ENCODE measurements at regions not wholly inside any gene's neighbourhood (a gene's known extent, or its start where the extent isn't known, plus 50 kb on each side); places are given as distances from the start of the nearest gene placed in this dataset.

- no peaks in the 10 kb centered on the region for H3K9me3 ChIP-seq (ENCODE audit: severe bottlenecking)
- DNase-seq (ENCODE audit: low spot score) (no peak), ATAC-seq (ENCODE audit: low read depth) (no peak)
- H3K27me3 ChIP-seq (ENCODE audit: insufficient read depth, poor library complexity, severe bottlenecking), result no peaks in the 10 kb centered on the region
- H3K4me1 ChIP-seq (ENCODE audit: insufficient read depth, poor library complexity, severe bottlenecking), result no peaks in the 10 kb centered on the region
- TF ChIP-seq, protein P1, sequence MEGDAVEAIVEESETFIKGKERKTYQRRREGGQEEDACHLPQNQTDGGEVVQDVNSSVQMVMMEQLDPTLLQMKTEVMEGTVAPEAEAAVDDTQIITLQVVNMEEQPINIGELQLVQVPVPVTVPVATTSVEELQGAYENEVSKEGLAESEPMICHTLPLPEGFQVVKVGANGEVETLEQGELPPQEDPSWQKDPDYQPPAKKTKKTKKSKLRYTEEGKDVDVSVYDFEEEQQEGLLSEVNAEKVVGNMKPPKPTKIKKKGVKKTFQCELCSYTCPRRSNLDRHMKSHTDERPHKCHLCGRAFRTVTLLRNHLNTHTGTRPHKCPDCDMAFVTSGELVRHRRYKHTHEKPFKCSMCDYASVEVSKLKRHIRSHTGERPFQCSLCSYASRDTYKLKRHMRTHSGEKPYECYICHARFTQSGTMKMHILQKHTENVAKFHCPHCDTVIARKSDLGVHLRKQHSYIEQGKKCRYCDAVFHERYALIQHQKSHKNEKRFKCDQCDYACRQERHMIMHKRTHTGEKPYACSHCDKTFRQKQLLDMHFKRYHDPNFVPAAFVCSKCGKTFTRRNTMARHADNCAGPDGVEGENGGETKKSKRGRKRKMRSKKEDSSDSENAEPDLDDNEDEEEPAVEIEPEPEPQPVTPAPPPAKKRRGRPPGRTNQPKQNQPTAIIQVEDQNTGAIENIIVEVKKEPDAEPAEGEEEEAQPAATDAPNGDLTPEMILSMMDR (IDR thresholded peaks at IDR 0.05; ENCODE audit: poor library complexity, severe bottlenecking), result no peak
- H3K4me3 ChIP-seq (ENCODE audit: severe bottlenecking), result no peak overlapping the region
- H3K36me3 ChIP-seq (ENCODE audit: low read depth), result no peaks in the 10 kb centered on the region
- no peak overlapping the region for H3K27ac ChIP-seq (ENCODE audit: poor library complexity, severe bottlenecking)
These were observed 68.8 kb upstream of the SERTAD2 start for GRCh38 chr2:64722291-64723044.

DNA sequence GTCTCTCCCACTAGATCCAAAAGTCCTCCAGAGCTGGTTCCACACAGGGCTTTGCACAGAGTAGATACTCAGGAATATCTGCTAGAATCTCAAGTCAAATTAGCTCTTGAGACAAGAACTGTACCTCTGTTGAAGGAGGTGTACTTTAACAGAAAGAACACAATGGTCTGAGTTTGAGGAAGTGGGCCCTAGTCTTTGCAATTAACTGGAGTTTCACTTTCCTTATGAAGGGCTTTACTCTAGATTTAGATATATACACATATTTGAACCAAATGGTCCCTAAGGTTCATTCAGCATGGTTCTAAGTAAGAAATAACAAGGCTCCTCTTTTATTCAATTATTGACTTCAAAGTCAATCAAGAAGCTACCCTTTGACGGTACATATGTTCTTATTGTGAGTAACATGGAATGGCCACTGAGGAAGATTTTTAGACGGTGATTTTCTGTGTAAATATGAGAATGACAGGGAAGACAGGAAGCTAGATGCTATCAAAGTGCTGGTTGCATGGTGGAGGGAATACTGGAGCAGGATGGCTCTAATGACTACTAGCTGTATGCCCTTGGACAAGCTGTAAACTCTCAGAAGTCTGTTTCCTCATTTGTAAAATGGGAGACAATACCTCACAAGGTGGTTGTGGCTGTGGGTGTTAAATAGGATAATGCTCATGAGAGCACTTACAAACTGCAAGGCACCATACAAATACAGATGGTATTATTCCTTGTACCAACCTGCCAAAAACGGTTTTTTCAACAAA, 73.5 kb upstream of the SERTAD2 start:
- TF ChIP-seq, protein P1 (IDR thresholded peaks at IDR 0.05; ENCODE audit: poor library complexity, severe bottlenecking), result no peak
- no peak for DNase-seq (ENCODE audit: low spot score)

GRCh38 chr2:64727843-64728463, 74.2 kb upstream of the SERTAD2 start:
- H3K9me3 ChIP-seq (ENCODE audit: severe bottlenecking), result no peaks in the 10 kb centered on the region
- H3K4me3 ChIP-seq (ENCODE audit: severe bottlenecking), result no peak overlapping the region
- DNase-seq (ENCODE audit: low spot score) (no peak), ATAC-seq (ENCODE audit: low read depth) (no peak)
- no peak overlapping the region for H3K27ac ChIP-seq (ENCODE audit: poor library complexity, severe bottlenecking)
- peaks cover 19% of the 10 kb centered on the region for H3K4me1 ChIP-seq (ENCODE audit: insufficient read depth, poor library complexity, severe bottlenecking)
- H3K27me3 ChIP-seq (ENCODE audit: insufficient read depth, poor library complexity, severe bottlenecking), result no peaks in the 10 kb centered on the region
- no peaks in the 10 kb centered on the region for H3K36me3 ChIP-seq (ENCODE audit: low read depth)
- TF ChIP-seq, protein P1 (IDR thresholded peaks at IDR 0.05; ENCODE audit: poor library complexity, severe bottlenecking), result no peak

More for the DNA sequence above, 73.5 kb upstream of the SERTAD2 start:
- no peak overlapping the region for H3K27ac ChIP-seq (ENCODE audit: poor library complexity, severe bottlenecking)
- H3K27me3 ChIP-seq (ENCODE audit: insufficient read depth, poor library complexity, severe bottlenecking), result no peaks in the 10 kb centered on the region
- H3K36me3 ChIP-seq (ENCODE audit: low read depth), result no peaks in the 10 kb centered on the region
- peaks cover 19% of the 10 kb centered on the region for H3K4me1 ChIP-seq (ENCODE audit: insufficient read depth, poor library complexity, severe bottlenecking)
- H3K4me3 ChIP-seq (ENCODE audit: severe bottlenecking), result no peak overlapping the region
- H3K9me3 ChIP-seq (ENCODE audit: severe bottlenecking), result no peaks in the 10 kb centered on the region
- ATAC-seq (ENCODE audit: low read depth), result no peak

DNA sequence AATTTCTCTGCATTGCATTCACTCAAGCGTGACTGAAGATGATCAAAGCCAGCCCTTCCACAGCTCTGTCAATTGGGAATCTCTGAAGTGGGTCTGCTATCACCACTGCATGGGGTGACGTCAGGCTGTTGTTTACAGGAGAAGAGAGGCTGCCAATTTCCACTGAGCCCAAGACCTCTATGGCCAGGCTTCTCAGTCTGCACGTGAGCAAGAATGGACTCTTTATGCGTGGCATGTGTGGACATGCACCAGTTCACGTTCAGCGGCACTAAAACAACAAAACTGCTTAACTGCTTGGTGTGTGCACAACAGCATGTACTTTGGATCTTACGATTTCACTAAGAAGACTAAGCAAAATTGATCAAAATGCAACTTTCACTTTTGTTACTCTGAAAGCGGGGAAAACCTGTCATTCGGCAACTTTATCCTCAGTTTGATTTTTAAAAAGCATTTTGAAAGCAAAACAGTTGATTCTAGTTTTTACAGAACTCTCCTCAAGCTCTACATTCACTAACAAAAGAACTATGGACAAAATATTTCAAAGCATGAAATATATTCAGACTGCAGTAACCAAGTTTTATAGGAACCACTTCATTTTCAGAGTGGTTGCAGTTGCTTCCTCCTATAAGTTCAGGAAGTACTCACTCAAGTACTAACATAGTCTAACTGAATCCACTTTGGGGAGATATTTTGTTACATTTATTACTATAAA, 77.0 kb upstream of the SERTAD2 start:
- TF ChIP-seq, protein P1 (IDR thresholded peaks at IDR 0.05; ENCODE audit: poor library complexity, severe bottlenecking), result no peak
- Histone ChIP-seq H3K4me3 (ENCODE audit: severe bottlenecking) (peak overlapping the region; percentile 22), H3K27ac (ENCODE audit: poor library complexity, severe bottlenecking) (peak overlapping the region; percentile 20)

More for the DNA sequence above, 77.0 kb upstream of the SERTAD2 start:
- H3K9me3 ChIP-seq (ENCODE audit: severe bottlenecking), result no peaks in the 10 kb centered on the region
- no peaks in the 10 kb centered on the region for H3K36me3 ChIP-seq (ENCODE audit: low read depth)
- ATAC-seq (ENCODE audit: low read depth), result peak; percentile 75
- DNase-seq (ENCODE audit: low spot score), result no peak
- peaks cover 19% of the 10 kb centered on the region for H3K4me1 ChIP-seq (ENCODE audit: insufficient read depth, poor library complexity, severe bottlenecking)
- H3K27me3 ChIP-seq (ENCODE audit: insufficient read depth, poor library complexity, severe bottlenecking), result no peaks in the 10 kb centered on the region
